ENCODE measurements at regions not wholly inside any gene's neighbourhood (a gene's known extent, or its start where the extent isn't known, plus 50 kb on each side); places are given as distances from the start of the nearest gene placed in this dataset.
"Not testable (repeated sequence)": the region's sequence is repeated elsewhere in the genome, so short reads cannot be mapped to it uniquely, and the experiment has no call there.

GRCh38 chr6:67811239-67812037 lies 823.6 kb upstream of the ADGRB3 start:
- H3K27me3 ChIP-seq (ENCODE audit: control insufficient read depth, insufficient read depth, low read length), result no peaks in the 10 kb centered on the region
- no peaks in the 10 kb centered on the region for H3K4me1 ChIP-seq (ENCODE audit: control insufficient read depth, insufficient read depth, low read length)
- peaks cover 2% of the 10 kb centered on the region; the same call in 1 of the 2 replicates for H3K9me3 ChIP-seq (ENCODE audit: control insufficient read depth, insufficient read depth, low read length)
- no peak overlapping the region for H3K27ac ChIP-seq (ENCODE audit: low read length)
- no peaks in the 10 kb centered on the region for H3K36me3 ChIP-seq (ENCODE audit: control insufficient read depth, insufficient read depth, low read length)
- no CpG with 5 or more reads among the region's 3 CpGs for WGBS (ENCODE audit: insufficient coverage, insufficient read length)
- no peak for DNase-seq (ENCODE audit: low read depth, low spot score)
- no peak overlapping the region for H3K4me3 ChIP-seq (ENCODE audit: low read length)

- no CpG with 5 or more reads among the region's 5 CpGs for WGBS (ENCODE audit: insufficient coverage, insufficient read length)
- H3K4me3 ChIP-seq (ENCODE audit: low read length); H3K9me3 ChIP-seq (ENCODE audit: control insufficient read depth, insufficient read depth, low read length); H3K36me3 ChIP-seq (ENCODE audit: control insufficient read depth, insufficient read depth, low read length); H3K27ac ChIP-seq (ENCODE audit: low read length); H3K4me1 ChIP-seq (ENCODE audit: control insufficient read depth, insufficient read depth, low read length); DNase-seq (ENCODE audit: low read depth, low spot score); H3K27me3 ChIP-seq (ENCODE audit: control insufficient read depth, insufficient read depth, low read length): not testable (repeated sequence)
Measured at GRCh38 chr6:67804808-67805207, 830.3 kb upstream of the ADGRB3 start.

GRCh38 chr6:67802771-67803170 lies 832.3 kb upstream of the ADGRB3 start:
- Histone ChIP-seq H3K9me3 (ENCODE audit: control insufficient read depth, insufficient read depth, low read length) (no peaks in the 10 kb centered on the region), H3K36me3 (ENCODE audit: control insufficient read depth, insufficient read depth, low read length) (no peaks in the 10 kb centered on the region), H3K4me1 (ENCODE audit: control insufficient read depth, insufficient read depth, low read length) (no peaks in the 10 kb centered on the region), H3K27ac (ENCODE audit: low read length) (no peak overlapping the region), H3K4me3 (ENCODE audit: low read length) (no peak overlapping the region), H3K27me3 (ENCODE audit: control insufficient read depth, insufficient read depth, low read length) (no peaks in the 10 kb centered on the region)
- no peak for DNase-seq (ENCODE audit: low read depth, low spot score)

GRCh38 chr6:67792996-67793395 lies 842.1 kb upstream of the ADGRB3 start:
- no peaks in the 10 kb centered on the region for H3K27me3 ChIP-seq (ENCODE audit: control insufficient read depth, insufficient read depth, low read length)
- no peak for DNase-seq (ENCODE audit: low read depth, low spot score)
- WGBS (ENCODE audit: insufficient coverage, insufficient read length), result no CpG with 5 or more reads among the region's 2 CpGs
- H3K4me3 ChIP-seq (ENCODE audit: low read length), result no peak overlapping the region
- H3K36me3 ChIP-seq (ENCODE audit: control insufficient read depth, insufficient read depth, low read length), result no peaks in the 10 kb centered on the region
- H3K4me1 ChIP-seq (ENCODE audit: control insufficient read depth, insufficient read depth, low read length), result no peaks in the 10 kb centered on the region
- no peak overlapping the region for H3K27ac ChIP-seq (ENCODE audit: low read length)
- H3K9me3 ChIP-seq (ENCODE audit: control insufficient read depth, insufficient read depth, low read length), result no peaks in the 10 kb centered on the region

DNA sequence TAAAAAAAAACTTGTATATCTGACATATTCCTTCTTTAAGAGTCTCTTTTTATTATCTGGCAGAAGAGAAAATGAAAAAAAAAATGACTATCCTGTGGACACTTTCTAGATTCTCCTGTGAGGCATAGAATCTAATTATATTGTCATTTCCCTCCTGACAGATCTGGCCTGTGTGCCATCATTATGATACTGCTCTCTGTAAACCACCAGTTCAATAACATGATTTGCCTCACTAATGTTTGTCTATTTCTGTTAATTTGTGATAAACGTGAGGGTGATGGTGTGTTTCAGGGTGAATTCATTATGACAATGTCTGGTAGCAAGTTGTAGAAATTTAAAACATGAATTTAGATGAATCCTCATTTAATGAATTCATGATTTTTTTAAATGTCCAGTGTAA lies 844.5 kb upstream of the ADGRB3 start:
- no peaks in the 10 kb centered on the region for H3K9me3 ChIP-seq (ENCODE audit: control insufficient read depth, insufficient read depth, low read length)
- H3K27me3 ChIP-seq (ENCODE audit: control insufficient read depth, insufficient read depth, low read length), result no peaks in the 10 kb centered on the region
- no peaks in the 10 kb centered on the region for H3K36me3 ChIP-seq (ENCODE audit: control insufficient read depth, insufficient read depth, low read length)
- no peak for DNase-seq (ENCODE audit: low read depth, low spot score)
- H3K4me3 ChIP-seq (ENCODE audit: low read length), result no peak overlapping the region
- no CpG with 5 or more reads among the region's 1 CpG for WGBS (ENCODE audit: insufficient coverage, insufficient read length)
- no peaks in the 10 kb centered on the region for H3K4me1 ChIP-seq (ENCODE audit: control insufficient read depth, insufficient read depth, low read length)
- H3K27ac ChIP-seq (ENCODE audit: low read length), result no peak overlapping the region

DNA sequence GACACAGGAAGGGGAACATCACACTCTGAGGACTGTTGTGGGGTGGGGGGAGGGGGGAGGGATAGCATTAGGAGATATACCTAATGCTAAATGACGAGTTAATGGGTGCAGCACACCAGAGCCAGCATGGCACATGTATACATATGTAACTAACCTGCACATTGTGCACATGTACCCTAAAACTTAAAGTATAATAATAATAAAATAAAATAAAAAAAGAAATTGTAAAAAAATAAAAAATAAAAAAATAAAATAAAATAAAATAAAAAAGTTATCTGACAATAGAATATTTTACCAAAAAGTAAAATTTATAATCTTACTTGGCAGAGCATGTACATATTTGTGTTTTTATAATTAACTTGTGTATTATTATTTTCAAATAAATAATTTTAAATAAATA lies 848.0 kb upstream of the ADGRB3 start:
- DNase-seq (ENCODE audit: low read depth, low spot score); H3K4me3 ChIP-seq (ENCODE audit: low read length); H3K27me3 ChIP-seq (ENCODE audit: control insufficient read depth, insufficient read depth, low read length); H3K9me3 ChIP-seq (ENCODE audit: control insufficient read depth, insufficient read depth, low read length); H3K36me3 ChIP-seq (ENCODE audit: control insufficient read depth, insufficient read depth, low read length); H3K27ac ChIP-seq (ENCODE audit: low read length); H3K4me1 ChIP-seq (ENCODE audit: control insufficient read depth, insufficient read depth, low read length): not testable (repeated sequence)
- no CpG with 5 or more reads among the region's 1 CpG for WGBS (ENCODE audit: insufficient coverage, insufficient read length)

- Histone ChIP-seq H3K9me3 (ENCODE audit: control insufficient read depth, insufficient read depth, low read length) (no peaks in the 10 kb centered on the region), H3K36me3 (ENCODE audit: control insufficient read depth, insufficient read depth, low read length) (no peaks in the 10 kb centered on the region), H3K27me3 (ENCODE audit: control insufficient read depth, insufficient read depth, low read length) (no peaks in the 10 kb centered on the region), H3K27ac (ENCODE audit: low read length) (no peak overlapping the region), H3K4me1 (ENCODE audit: control insufficient read depth, insufficient read depth, low read length) (no peaks in the 10 kb centered on the region), H3K4me3 (ENCODE audit: low read length) (no peak overlapping the region)
- no CpG with 5 or more reads among the region's 3 CpGs for WGBS (ENCODE audit: insufficient coverage, insufficient read length)
- DNase-seq (ENCODE audit: low read depth, low spot score), result no peak
Measured at GRCh38 chr6:67779876-67780275, 855.2 kb upstream of the ADGRB3 start.

- no peak overlapping the region for H3K4me3 ChIP-seq (ENCODE audit: low read length)
- no peaks in the 10 kb centered on the region for H3K36me3 ChIP-seq (ENCODE audit: control insufficient read depth, insufficient read depth, low read length)
- no peak overlapping the region for H3K27ac ChIP-seq (ENCODE audit: low read length)
- WGBS (ENCODE audit: insufficient coverage, insufficient read length), result no CpG with 5 or more reads among the region's 1 CpG
- H3K27me3 ChIP-seq (ENCODE audit: control insufficient read depth, insufficient read depth, low read length), result no peaks in the 10 kb centered on the region
- DNase-seq (ENCODE audit: low read depth, low spot score), result no peak
- no peaks in the 10 kb centered on the region for H3K9me3 ChIP-seq (ENCODE audit: control insufficient read depth, insufficient read depth, low read length)
- no peaks in the 10 kb centered on the region for H3K4me1 ChIP-seq (ENCODE audit: control insufficient read depth, insufficient read depth, low read length)
Measured at GRCh38 chr6:67775333-67775732, 859.7 kb upstream of the ADGRB3 start.

- no peaks in the 10 kb centered on the region for H3K27me3 ChIP-seq (ENCODE audit: control insufficient read depth, insufficient read depth, low read length)
- no peaks in the 10 kb centered on the region for H3K4me1 ChIP-seq (ENCODE audit: control insufficient read depth, insufficient read depth, low read length)
- H3K36me3 ChIP-seq (ENCODE audit: control insufficient read depth, insufficient read depth, low read length), result no peaks in the 10 kb centered on the region
- DNase-seq (ENCODE audit: low read depth, low spot score), result no peak
- H3K27ac ChIP-seq (ENCODE audit: low read length), result no peak overlapping the region
- H3K4me3 ChIP-seq (ENCODE audit: low read length), result no peak overlapping the region
- no peaks in the 10 kb centered on the region for H3K9me3 ChIP-seq (ENCODE audit: control insufficient read depth, insufficient read depth, low read length)
Measured at GRCh38 chr6:67768972-67769371, 866.1 kb upstream of the ADGRB3 start.

GRCh38 chr6:67767046-67767822 lies 867.8 kb upstream of the ADGRB3 start:
- no CpG with 5 or more reads among the region's 4 CpGs for WGBS (ENCODE audit: insufficient coverage, insufficient read length)
- not testable (repeated sequence) for H3K36me3 ChIP-seq (ENCODE audit: control insufficient read depth, insufficient read depth, low read length); H3K27ac ChIP-seq (ENCODE audit: low read length); H3K27me3 ChIP-seq (ENCODE audit: control insufficient read depth, insufficient read depth, low read length); H3K4me1 ChIP-seq (ENCODE audit: control insufficient read depth, insufficient read depth, low read length); DNase-seq (ENCODE audit: low read depth, low spot score); H3K9me3 ChIP-seq (ENCODE audit: control insufficient read depth, insufficient read depth, low read length); H3K4me3 ChIP-seq (ENCODE audit: low read length)

DNA sequence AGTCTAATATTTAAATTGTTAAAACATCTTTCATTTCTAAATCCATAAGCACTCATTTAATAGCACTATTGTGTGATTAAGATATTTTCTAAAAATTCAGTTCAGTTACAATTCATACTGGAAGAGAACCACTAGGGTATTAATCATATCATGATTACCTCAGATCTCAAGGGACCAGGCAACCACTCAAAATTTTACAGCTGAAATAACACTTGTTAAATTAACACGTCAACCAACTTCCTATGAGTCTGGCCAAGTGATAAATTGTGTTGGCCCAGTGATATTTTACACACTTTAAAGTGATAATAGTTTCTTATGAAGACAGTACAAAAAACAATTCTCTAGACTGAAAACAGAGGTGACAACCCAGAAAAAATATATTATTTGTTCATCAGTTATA lies 869.0 kb upstream of the ADGRB3 start:
- no peak for DNase-seq (ENCODE audit: low read depth, low spot score)
- no CpG with 5 or more reads among the region's 1 CpG for WGBS (ENCODE audit: insufficient coverage, insufficient read length)

More for the DNA sequence above, 869.0 kb upstream of the ADGRB3 start:
- Histone ChIP-seq H3K36me3 (ENCODE audit: control insufficient read depth, insufficient read depth, low read length) (no peaks in the 10 kb centered on the region), H3K9me3 (ENCODE audit: control insufficient read depth, insufficient read depth, low read length) (no peaks in the 10 kb centered on the region), H3K27ac (ENCODE audit: low read length) (no peak overlapping the region), H3K4me1 (ENCODE audit: control insufficient read depth, insufficient read depth, low read length) (no peaks in the 10 kb centered on the region), H3K27me3 (ENCODE audit: control insufficient read depth, insufficient read depth, low read length) (no peaks in the 10 kb centered on the region), H3K4me3 (ENCODE audit: low read length) (no peak overlapping the region)

Measured in iPS DF 6.9 (cell line).